Panc1 (cell line): ENCODE measurements at regions not wholly inside any gene's neighbourhood (a gene's known extent, or its start where the extent isn't known, plus 50 kb on each side); places are given as distances from the start of the nearest gene placed in this dataset.

Source experiments
- CTCF ChIP-seq: fragments of 450-650 bp; IDR thresholded peaks from 2 replicates; pipeline ENCODE4 v1.5.1; 2017; ENCODE audit warnings: mild to moderate bottlenecking
- POLR2AphosphoS5 ChIP-seq: IDR thresholded peaks from 2 replicates; pipeline ENCODE4 v1.6.1; 2012; ENCODE audit warnings: mild to moderate bottlenecking, low read depth, low read length, moderate library complexity
- SIN3A ChIP-seq: IDR thresholded peaks from 2 replicates; pipeline ENCODE4 v1.6.1; 2012; ENCODE audit warnings: low read depth, mild to moderate bottlenecking, low read length, moderate library complexity, borderline replicate concordance; ENCODE audit not compliant: insufficient read depth
- TCF7L2 ChIP-seq: IDR thresholded peaks from 2 replicates; pipeline ENCODE4 v1.6.1; 2011; ENCODE audit warnings: mild to moderate bottlenecking, low read depth, low read length, inconsistent platforms
- TF ChIP-seq, protein P1 (sequence below), 2 experiments: IDR thresholded peaks; 2 replicates each; pipeline ENCODE4 v1.6.1; 2011 to 2012; ENCODE audit warnings: low read depth in 2 of 2, control low read depth in 1 of 2, low read length in 1 of 2, mild to moderate bottlenecking in 1 of 2, moderate library complexity in 1 of 2; ENCODE audit not compliant: insufficient read depth in 1 of 2

DNA sequence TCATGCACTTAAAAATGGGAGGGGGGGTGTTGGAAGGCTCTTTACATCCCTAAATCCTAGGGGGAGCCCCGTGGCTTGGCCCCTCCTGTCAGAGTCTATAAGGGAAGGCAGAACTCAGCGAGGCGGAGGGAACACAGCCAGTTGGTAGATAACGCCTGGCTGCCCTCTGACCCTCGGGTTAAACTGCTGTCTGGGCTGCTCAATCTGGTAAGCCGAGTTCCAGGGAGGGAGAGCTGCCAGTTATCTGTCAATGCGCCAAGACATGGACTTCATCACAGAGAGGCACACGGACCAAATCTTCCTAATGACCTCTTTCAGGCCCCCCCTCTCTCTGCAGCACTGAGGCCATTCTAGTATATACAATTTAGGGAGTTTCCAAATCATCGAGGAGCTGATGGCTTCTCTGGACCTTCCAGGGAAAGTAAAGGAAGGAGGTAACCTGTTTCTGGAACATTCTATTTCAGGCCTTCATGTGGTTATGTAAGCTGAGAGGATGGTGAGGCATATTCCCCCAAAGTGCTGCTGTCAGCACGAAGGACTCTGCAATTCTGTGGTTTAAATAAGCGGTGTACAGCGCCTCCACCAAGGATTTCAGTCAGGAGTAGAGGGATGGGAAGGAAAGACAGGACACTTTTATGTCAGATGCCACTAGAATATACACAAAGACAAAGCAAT lies 349.0 kb downstream of the MCTP2 start:
- TF ChIP-seq CTCF: 0 out of 2 replicates have a peak, but pooled peaks have one; percentile 4
- TF ChIP-seq POLR2AphosphoS5: no peak
- no peak for TF ChIP-seq TCF7L2
- TF ChIP-seq, protein P1, sequence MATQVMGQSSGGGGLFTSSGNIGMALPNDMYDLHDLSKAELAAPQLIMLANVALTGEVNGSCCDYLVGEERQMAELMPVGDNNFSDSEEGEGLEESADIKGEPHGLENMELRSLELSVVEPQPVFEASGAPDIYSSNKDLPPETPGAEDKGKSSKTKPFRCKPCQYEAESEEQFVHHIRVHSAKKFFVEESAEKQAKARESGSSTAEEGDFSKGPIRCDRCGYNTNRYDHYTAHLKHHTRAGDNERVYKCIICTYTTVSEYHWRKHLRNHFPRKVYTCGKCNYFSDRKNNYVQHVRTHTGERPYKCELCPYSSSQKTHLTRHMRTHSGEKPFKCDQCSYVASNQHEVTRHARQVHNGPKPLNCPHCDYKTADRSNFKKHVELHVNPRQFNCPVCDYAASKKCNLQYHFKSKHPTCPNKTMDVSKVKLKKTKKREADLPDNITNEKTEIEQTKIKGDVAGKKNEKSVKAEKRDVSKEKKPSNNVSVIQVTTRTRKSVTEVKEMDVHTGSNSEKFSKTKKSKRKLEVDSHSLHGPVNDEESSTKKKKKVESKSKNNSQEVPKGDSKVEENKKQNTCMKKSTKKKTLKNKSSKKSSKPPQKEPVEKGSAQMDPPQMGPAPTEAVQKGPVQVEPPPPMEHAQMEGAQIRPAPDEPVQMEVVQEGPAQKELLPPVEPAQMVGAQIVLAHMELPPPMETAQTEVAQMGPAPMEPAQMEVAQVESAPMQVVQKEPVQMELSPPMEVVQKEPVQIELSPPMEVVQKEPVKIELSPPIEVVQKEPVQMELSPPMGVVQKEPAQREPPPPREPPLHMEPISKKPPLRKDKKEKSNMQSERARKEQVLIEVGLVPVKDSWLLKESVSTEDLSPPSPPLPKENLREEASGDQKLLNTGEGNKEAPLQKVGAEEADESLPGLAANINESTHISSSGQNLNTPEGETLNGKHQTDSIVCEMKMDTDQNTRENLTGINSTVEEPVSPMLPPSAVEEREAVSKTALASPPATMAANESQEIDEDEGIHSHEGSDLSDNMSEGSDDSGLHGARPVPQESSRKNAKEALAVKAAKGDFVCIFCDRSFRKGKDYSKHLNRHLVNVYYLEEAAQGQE (IDR thresholded peaks at IDR 0.05; ENCODE audit: insufficient read depth in 1 of 2, low read depth in 2 of 2, low read length in 1 of 2): no peak
- TF ChIP-seq SIN3A: no peak
